ENCODE measurements at regions not wholly inside any gene's neighbourhood (a gene's known extent, or its start where the extent isn't known, plus 50 kb on each side); places are given as distances from the start of the nearest gene placed in this dataset.

GRCh38 chr20:40319056-40319455 lies 370.0 kb downstream of the MAFB start:
- DNase-seq (ENCODE audit: low spot score), result no peak

- no peak for DNase-seq (ENCODE audit: low spot score)
These were observed 371.8 kb downstream of the MAFB start for GRCh38 chr20:40317156-40317790.

- no peak for DNase-seq (ENCODE audit: low spot score)
These were observed 374.8 kb downstream of the MAFB start for GRCh38 chr20:40314278-40314677.

- no peak for DNase-seq (ENCODE audit: low spot score)
These were observed 375.3 kb downstream of the MAFB start for GRCh38 chr20:40313730-40314129.

- DNase-seq (ENCODE audit: low spot score), result no peak
These were observed 379.3 kb downstream of the MAFB start for GRCh38 chr20:40309731-40310130.

- DNase-seq (ENCODE audit: low spot score), result no peak
These were observed 381.0 kb downstream of the MAFB start for GRCh38 chr20:40307997-40308396.

- DNase-seq (ENCODE audit: low spot score), result no peak
These were observed 381.8 kb downstream of the MAFB start for GRCh38 chr20:40307268-40307667.

- no peak for DNase-seq (ENCODE audit: low spot score)
These were observed 383.7 kb downstream of the MAFB start for GRCh38 chr20:40305303-40305702.

GRCh38 chr20:40304119-40304613 lies 384.9 kb downstream of the MAFB start:
- no peak for DNase-seq (ENCODE audit: low spot score)

- DNase-seq (ENCODE audit: low spot score), result no peak
These were observed 394.3 kb downstream of the MAFB start for GRCh38 chr20:40294747-40295146.

GRCh38 chr20:40294175-40294574 lies 394.9 kb downstream of the MAFB start:
- no peak for DNase-seq (ENCODE audit: low spot score)

- DNase-seq (ENCODE audit: low spot score), result no peak
These were observed 395.3 kb downstream of the MAFB start for GRCh38 chr20:40293740-40294139.

- DNase-seq (ENCODE audit: low spot score), result no peak
These were observed 397.4 kb downstream of the MAFB start for GRCh38 chr20:40291493-40292135.

- no peak for DNase-seq (ENCODE audit: low spot score)
These were observed 401.4 kb downstream of the MAFB start for GRCh38 chr20:40287683-40288082.

- no peak for DNase-seq (ENCODE audit: low spot score)
These were observed 402.0 kb downstream of the MAFB start for GRCh38 chr20:40286975-40287531.

GRCh38 chr20:40284611-40285010 lies 404.4 kb downstream of the MAFB start:
- no peak for DNase-seq (ENCODE audit: low spot score)

GRCh38 chr20:40283689-40284088 lies 405.3 kb downstream of the MAFB start:
- no peak for DNase-seq (ENCODE audit: low spot score)

GRCh38 chr20:40282941-40283340 lies 406.1 kb downstream of the MAFB start:
- DNase-seq (ENCODE audit: low spot score), result no peak

GRCh38 chr20:40282541-40282940 lies 406.5 kb downstream of the MAFB start:
- DNase-seq (ENCODE audit: low spot score), result no peak

GRCh38 chr20:40280616-40281015 lies 408.4 kb downstream of the MAFB start:
- no peak for DNase-seq (ENCODE audit: low spot score)

- no peak for DNase-seq (ENCODE audit: low spot score)
These were observed 409.6 kb downstream of the MAFB start for GRCh38 chr20:40279390-40279789.

GRCh38 chr20:40278673-40279072 lies 410.4 kb downstream of the MAFB start:
- no peak for DNase-seq (ENCODE audit: low spot score)

GRCh38 chr20:40276301-40276700 lies 412.7 kb downstream of the MAFB start:
- no peak for DNase-seq (ENCODE audit: low spot score)

GRCh38 chr20:40275738-40276137 lies 413.3 kb downstream of the MAFB start:
- DNase-seq (ENCODE audit: low spot score), result no peak

All from activated CD4-positive, alpha-beta T cell treated with anti-CD3 and anti-CD28 coated beads, Interleukin-2, Interleukin-4, amounts not matched to agents 100 ng/mL and 50 ng/mL, durations not matched to agents 16 hours and 8 hours (primary cell).